HG02610 (cell line): ENCODE measurements at regions not wholly inside any gene's neighbourhood (a gene's known extent, or its start where the extent isn't known, plus 50 kb on each side); places are given as distances from the start of the nearest gene placed in this dataset.
A peak's percentile ranks its signal among the peaks of the same experiment; 100 is the strongest.

Experiments
- ATAC-seq: cut with Tn5 transposase; IDR thresholded peaks from one replicate; pipeline ENCODE4 v1.9.1; 2021; ENCODE audit warnings: mild to moderate bottlenecking, moderate library complexity; ENCODE audit not compliant: unreplicated experiment

- ATAC-seq: no peak
Observed at GRCh38 chr6:95328231-95328630, 249.1 kb upstream of the MANEA start.

DNA sequence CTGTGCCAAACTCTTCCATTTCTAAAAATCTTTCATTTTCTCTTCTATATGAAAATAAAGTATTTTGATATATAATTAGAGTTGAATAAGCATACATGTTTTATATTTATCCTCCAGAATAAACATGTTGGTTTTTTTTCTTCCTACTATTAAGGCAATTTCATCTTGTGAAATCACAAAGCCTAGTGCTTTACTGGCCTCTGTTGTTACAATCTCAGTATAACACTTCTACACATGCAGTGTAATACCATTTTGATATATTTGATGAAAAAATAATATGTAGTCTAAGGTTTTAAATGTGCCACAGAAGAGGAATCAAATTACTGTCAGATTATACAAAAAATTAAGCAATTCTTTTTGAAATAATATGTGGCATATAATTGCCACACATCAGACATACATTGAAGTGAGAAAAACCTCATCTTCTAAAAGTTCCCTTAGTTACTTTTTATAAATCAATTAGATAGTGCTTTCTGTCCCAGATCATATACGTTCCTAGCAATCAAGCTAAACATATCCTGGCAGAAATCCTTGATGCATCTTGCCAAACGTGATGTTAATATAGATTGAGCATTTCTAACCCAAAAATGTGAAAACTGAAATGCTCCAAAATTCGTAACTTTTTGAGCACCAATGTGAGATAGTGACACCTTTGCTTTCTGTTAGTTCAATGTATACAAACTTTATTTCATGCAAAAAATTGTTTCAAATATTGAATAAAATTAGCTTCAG is 225.1 kb upstream of the MANEA start:
- ATAC-seq: no peak

DNA sequence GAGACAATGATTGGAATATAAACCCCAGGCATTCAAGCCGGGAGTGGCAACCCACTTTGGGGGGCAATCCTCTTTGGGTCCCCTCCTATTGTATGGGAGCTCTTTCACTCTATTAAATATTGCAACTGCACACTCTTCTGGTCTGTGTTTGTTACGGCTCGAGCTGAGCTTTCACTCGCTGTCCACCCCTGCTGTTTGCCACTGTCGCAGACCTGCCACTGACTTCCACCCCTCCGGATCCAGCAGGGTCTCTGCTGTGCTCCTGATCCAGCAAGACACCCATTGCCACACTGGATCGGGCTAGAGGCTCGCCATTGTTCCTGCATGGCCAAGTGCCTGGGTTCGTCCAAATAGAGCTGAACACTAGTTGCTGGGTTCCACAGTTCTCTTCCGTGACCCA is 222.8 kb upstream of the MANEA start:
- ATAC-seq: no peak

- ATAC-seq: no peak
Observed at GRCh38 chr6:95357380-95358020, 219.8 kb upstream of the MANEA start.

DNA sequence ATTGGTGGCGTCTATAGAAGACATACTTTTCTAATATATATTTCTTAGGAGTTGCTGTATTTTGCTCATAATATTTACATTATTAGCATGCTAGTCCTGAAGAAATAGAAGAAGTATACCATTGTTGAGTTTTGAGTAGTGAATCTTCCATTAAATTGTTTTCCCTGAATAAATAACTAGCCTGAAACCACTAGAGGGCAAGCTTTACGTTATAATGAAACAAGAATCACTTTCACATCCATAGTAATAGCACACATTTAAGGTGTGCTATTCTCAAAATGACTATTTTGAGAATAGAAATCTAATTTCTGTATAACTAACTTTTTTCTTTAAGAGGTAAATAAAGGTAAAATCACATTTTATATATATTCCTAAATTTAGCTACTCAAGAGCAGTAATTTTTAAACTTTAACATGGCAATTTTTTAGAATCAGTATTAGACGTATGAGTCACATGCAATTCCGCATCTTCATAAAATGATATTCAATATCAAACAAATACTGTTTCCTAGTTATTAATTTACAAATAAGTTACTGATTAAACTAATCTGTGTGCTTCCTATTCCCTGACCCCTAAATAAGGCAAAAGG is 213.2 kb upstream of the MANEA start:
- ATAC-seq: peak; percentile 73

GRCh38 chr6:95365454-95365853 is 211.9 kb upstream of the MANEA start:
- no peak for ATAC-seq

DNA sequence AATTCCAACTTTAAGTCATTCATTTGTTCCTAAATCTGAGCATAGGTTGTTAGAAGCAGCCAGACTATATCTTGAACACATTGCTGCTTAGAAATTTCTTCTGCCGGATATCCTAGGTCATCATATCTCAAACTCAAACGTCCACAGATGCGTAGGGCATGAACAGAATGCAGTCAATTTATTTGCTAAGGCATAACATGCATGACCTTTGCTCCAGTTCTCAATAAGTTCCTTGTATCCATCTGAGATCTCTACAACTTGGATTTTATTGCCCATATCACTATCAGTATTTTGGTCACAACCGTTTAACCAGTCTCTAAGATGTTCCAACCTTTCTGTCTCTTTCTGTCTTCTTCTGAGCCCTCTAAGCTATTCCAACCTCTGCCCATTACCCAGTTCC is 210.9 kb upstream of the MANEA start:
- ATAC-seq: no peak

- ATAC-seq: no peak
Observed at GRCh38 chr6:95383878-95384277, 193.5 kb upstream of the MANEA start.

DNA sequence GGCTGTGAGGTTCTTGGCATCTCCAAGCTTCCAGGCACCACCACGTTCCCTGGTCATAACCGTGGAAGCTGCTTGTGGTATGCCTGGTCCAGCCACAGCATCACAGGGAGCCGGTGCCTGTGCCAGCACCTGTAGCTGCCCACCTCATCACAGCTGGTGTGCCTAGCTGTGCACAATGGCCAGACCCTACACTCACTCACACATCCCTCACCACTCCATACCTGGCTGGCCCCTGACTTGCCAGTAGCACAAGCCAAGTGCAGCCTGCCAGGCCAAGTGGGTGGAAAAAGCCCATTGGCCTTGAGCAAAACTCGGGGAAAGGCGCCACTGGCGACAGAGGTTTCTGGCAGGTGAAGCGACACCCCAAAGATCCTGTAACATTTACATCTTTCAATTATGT is 192.3 kb upstream of the MANEA start:
- ATAC-seq: no peak

DNA sequence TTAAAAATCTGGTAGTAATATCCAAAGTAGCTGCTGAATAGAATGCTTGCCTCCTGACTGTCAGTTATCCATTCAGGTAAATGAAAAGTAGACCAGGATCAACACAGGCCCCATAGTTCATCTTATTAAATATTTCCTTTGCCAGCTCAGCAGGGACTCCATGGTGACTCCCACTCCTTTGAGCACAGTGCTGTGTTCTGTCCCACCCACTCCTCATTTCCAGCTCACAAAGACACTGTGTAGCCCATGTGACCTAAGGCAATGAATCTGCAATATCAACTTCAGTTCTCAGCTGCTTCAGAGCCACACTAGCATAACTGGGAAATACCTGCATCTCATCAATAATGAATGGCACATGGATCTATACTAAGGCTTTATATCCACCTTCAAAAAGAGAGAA is 189.5 kb upstream of the MANEA start:
- ATAC-seq: no peak

DNA sequence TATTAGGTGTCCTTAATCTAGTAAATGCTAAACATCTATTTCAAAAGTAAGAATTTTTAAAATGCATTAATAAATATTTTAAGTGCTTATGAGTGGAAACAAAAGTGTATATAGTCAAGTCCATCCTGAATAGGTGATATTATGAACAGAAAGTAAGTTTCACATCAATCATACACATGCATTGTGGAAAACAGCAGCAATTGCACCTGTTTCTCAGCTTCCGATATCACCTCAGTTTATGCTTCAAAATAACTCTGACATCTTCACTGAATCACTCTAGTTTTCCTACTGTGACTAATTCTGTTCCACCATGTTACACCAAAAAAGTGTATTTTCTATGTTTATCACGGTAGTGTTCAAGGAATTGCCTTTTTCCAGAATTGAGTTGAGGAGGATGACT is 172.6 kb upstream of the MANEA start:
- no peak for ATAC-seq

DNA sequence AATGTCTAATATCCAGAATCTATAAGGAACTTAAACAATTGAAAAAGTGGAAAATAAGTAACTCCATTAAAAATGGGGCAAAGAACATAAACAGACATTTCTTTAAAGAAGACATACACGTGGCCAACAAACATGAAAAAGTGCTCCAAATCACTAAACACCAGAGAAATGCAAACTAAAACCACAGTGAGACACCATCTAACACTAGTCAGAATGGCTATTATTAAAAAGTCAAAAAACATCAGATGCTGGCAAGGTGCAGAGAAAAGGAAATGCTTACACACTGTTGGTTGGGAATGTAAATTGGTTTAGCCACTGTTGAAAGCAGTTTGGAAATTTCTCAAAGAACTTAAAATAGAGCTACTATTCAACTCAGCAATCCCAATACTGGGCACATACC is 169.2 kb upstream of the MANEA start:
- peak; percentile 41 for ATAC-seq

GRCh38 chr6:95410168-95410567 is 167.2 kb upstream of the MANEA start:
- no peak for ATAC-seq

- ATAC-seq: no peak
Observed at GRCh38 chr6:95413789-95414188, 163.5 kb upstream of the MANEA start.

GRCh38 chr6:95417856-95418255 is 159.5 kb upstream of the MANEA start:
- ATAC-seq: no peak

GRCh38 chr6:95420792-95421191 is 156.5 kb upstream of the MANEA start:
- no peak for ATAC-seq

DNA sequence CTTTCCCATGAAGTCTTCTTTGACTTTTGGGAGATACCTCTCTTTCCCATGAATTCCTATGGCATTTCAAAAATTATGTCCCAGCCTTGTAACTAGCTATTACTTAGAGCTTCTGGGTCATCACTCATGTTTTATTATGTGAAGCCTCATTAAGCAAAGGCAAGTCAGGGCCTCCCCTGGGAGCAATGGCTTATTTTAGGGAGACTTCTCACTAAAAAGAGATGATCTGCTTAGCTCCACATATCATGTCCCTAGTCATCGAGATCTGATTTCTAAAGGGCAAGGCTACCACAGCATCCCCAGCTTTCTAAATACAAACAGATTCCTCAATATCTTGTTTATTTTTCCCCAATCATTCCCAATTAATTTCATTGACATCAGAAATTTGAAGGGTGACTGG is 154.0 kb upstream of the MANEA start:
- ATAC-seq: no peak

DNA sequence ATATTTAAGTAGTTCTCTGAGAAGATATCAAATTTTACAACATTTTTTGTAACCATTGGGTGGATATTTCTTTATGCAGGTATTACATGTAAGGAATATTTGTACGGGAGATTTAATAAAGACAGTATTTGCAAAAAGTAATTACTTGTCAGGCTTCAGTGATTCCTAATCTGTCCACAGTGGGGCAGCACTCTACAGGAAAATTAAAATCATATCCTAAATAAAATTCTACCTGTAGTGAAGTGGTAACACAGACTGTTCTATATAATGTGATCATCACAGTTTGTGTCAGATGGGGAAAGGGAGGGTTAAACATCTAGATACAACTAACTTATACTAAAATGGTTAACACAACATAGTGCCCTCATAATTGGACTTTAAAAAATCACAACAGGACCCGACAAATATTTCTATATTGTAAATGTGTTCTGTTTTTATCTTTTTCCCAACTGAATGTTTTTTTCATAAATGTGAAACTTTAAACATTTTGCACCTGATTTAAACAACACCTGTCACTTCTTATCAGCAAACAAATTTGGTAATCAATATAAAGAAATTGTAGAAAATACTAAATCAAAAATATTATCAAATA is 145.6 kb upstream of the MANEA start:
- ATAC-seq: no peak

DNA sequence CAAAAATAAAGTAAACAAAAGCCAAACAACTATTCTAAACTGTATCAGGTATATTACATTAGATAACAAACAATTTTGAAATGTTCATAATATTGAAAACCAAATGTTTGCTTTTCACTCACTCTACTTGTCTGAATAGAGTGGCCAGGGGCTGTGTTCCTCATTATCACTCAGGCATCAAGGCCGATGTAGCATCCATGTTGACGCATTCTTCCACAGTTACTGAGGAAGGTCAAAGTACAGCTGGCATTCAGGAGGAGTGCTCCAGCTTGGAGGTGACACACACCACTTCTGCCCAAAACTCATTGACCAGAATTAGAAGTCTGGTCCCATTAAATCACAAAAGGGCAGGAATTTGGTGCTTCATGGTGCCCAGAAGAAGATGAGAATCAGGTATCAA is 137.6 kb upstream of the MANEA start:
- ATAC-seq: no peak

DNA sequence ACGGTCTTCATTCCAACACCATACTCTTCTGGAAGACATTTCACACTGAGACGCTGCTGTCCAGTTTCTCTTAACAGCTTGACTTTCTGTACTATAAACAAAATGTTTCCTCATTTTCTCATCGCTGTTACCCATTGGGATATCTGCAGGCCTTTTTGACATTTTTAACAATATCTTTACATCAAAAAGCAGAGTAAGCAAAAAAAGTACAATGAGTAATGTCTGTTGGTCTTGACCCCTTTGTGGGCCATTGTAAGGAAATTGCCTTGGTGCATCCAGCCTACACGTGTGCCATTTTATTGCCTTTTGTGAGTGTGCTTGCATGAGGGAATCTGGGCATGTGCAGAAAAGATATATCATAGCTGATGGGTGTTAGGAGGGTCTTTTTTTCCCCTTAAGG is 129.1 kb upstream of the MANEA start:
- ATAC-seq: no peak

DNA sequence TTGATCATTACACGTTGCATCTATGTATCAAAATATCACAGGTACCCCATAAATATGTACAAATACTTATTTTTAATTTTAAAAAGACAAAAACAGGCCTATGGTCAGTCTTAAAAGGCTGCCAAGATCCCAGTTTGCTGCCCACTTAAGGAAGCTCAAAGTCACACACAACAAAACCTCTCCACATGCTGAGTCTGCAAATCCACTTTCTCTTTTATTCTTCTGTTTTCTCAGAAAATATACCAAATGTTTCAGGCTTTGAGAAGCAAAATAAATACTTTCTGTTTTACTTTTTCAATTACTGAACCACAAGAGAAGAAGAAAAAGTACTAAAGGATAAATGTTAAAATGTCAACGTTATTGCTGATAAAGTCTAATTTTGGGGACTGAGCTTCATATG is 107.8 kb upstream of the MANEA start:
- ATAC-seq: no peak

DNA sequence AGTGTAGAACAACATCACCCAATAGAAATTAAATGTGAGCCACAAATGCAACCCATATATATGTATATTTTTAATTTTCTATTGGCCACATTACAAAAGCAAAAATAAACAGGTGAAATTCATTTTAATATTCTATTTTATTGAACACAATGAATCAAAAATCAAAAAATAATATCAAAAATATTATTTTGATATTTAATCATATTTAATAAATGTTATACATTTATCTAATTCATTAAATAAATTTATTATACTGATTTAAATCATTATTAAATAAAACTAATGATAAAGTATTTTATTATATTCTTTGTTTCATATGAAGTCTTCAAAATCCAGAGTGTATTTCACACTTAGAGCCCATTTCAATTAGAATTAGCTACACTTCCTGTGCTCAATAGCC is 98.4 kb upstream of the MANEA start:
- ATAC-seq: no peak
